ENCODE measurements at regions not wholly inside any gene's neighbourhood (a gene's known extent, or its start where the extent isn't known, plus 50 kb on each side); places are given as distances from the start of the nearest gene placed in this dataset.

DNA sequence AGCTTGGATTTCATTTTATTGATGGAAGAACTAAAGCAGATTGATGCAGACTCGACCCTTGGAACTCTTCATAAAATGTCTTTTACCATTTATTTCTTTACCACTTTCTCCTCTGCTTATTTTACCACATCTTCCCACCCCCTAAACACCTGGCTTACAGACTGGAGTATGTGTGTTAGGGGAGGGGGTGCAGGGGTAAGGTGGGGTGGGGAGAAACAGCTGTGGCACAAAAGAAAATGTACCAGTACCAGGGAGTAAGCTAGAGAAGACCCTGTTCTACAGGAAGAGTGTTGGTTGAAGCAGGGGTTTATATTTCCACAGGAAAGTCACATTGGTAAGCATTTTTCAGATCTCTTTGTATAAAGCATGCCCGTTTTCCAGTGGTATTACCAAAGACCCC is 312.7 kb upstream of the MTNR1B start:
- Histone ChIP-seq H3K36me3 (ENCODE audit: control insufficient read depth, insufficient read depth, low read length) (no peaks in the 10 kb centered on the region), H3K4me3 (ENCODE audit: low read length) (no peak overlapping the region), H3K27ac (ENCODE audit: low read length) (no peak overlapping the region), H3K4me1 (ENCODE audit: control insufficient read depth, insufficient read depth, low read length) (no peaks in the 10 kb centered on the region), H3K27me3 (ENCODE audit: control insufficient read depth, insufficient read depth, low read length) (no peaks in the 10 kb centered on the region), H3K9me3 (ENCODE audit: control insufficient read depth, insufficient read depth, low read length) (no peaks in the 10 kb centered on the region)
- Mint-ChIP-seq H3K36me3 (no peaks in the 10 kb centered on the region), H3K9me3 (peaks cover 6 to 9% of the 10 kb centered on the region in 2 donors), H3K4me3 (no peak overlapping the region), H3K4me1 (no peaks in the 10 kb centered on the region), H3K27me3 (ENCODE audit: low read depth in 2 of 2) (no peaks in the 10 kb centered on the region), H3K27ac (no peak overlapping the region)
- ATAC-seq = no peak
- WGBS (ENCODE audit: insufficient coverage) = 38% methylated on average over 1 of the region's 2 CpGs
- no peak for DNase-seq
- TF ChIP-seq, protein P1, sequence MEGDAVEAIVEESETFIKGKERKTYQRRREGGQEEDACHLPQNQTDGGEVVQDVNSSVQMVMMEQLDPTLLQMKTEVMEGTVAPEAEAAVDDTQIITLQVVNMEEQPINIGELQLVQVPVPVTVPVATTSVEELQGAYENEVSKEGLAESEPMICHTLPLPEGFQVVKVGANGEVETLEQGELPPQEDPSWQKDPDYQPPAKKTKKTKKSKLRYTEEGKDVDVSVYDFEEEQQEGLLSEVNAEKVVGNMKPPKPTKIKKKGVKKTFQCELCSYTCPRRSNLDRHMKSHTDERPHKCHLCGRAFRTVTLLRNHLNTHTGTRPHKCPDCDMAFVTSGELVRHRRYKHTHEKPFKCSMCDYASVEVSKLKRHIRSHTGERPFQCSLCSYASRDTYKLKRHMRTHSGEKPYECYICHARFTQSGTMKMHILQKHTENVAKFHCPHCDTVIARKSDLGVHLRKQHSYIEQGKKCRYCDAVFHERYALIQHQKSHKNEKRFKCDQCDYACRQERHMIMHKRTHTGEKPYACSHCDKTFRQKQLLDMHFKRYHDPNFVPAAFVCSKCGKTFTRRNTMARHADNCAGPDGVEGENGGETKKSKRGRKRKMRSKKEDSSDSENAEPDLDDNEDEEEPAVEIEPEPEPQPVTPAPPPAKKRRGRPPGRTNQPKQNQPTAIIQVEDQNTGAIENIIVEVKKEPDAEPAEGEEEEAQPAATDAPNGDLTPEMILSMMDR (IDR thresholded peaks at IDR 0.05) = no peak
- intact Hi-C loops (cut with micrococcal nuclease) = no loop called here

DNA sequence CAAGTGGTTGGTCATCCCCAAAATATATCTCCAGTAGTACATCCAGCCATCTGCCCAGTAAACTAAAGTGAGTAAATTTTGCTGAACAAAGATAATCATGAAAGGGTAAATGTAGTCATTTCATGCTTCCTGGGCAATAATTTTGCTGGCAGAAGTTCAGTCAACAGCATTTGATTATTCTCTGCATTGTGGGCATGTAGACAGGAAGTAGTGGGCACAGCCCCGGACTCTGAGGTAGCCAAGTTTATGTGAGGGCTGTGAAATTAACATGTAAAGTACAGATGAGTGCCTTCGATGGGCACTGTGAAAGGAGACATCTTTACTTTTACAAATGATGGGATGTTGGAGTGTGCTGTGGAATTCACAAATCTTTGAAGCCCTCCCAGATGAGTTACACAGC is 312.2 kb upstream of the MTNR1B start:
- intact Hi-C loops (cut with micrococcal nuclease) = no loop called here
- H3K36me3 ChIP-seq (ENCODE audit: control insufficient read depth, insufficient read depth, low read length) = no peaks in the 10 kb centered on the region
- no peaks in the 10 kb centered on the region for H3K27me3 Mint-ChIP-seq (ENCODE audit: low read depth in 2 of 2)
- TF ChIP-seq, protein P1 (IDR thresholded peaks at IDR 0.05) = no peak
- no peak overlapping the region for H3K27ac Mint-ChIP-seq
- no peaks in the 10 kb centered on the region for H3K4me1 Mint-ChIP-seq
- H3K36me3 Mint-ChIP-seq = no peaks in the 10 kb centered on the region
- no peaks in the 10 kb centered on the region for H3K9me3 ChIP-seq (ENCODE audit: control insufficient read depth, insufficient read depth, low read length)
- H3K27ac ChIP-seq (ENCODE audit: low read length) = no peak overlapping the region
- no peak overlapping the region for H3K4me3 ChIP-seq (ENCODE audit: low read length)
- DNase-seq (no peak), ATAC-seq (no peak)
- H3K9me3 Mint-ChIP-seq = peaks cover 6 to 9% of the 10 kb centered on the region in 2 donors
- no peaks in the 10 kb centered on the region for H3K27me3 ChIP-seq (ENCODE audit: control insufficient read depth, insufficient read depth, low read length)
- 21% methylated on average over 2 of the region's 2 CpGs for WGBS (ENCODE audit: insufficient coverage)
- no peak overlapping the region for H3K4me3 Mint-ChIP-seq
- no peaks in the 10 kb centered on the region for H3K4me1 ChIP-seq (ENCODE audit: control insufficient read depth, insufficient read depth, low read length)

DNA sequence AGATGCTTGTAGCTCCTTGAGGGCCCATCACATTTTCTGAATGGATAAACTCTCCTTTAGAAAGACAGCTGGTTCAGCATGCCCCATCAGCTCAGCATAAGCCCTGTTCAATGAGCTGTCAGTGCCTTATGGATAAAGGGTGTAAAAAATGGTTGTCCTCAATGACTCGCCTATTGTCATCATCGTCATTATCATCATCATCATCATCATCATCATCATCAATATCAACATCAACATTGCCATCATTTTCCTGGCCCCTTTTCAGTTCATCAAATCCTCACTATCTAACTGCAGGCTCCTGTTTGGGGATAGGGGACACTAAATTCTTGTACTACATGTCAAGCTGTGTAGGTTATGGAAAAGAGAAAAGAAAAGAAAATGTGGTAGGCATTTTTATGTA is 310.7 kb upstream of the MTNR1B start:
- Histone ChIP-seq H3K27ac (ENCODE audit: low read length) (no peak overlapping the region), H3K4me3 (ENCODE audit: low read length) (no peak overlapping the region), H3K4me1 (ENCODE audit: control insufficient read depth, insufficient read depth, low read length) (no peaks in the 10 kb centered on the region), H3K36me3 (ENCODE audit: control insufficient read depth, insufficient read depth, low read length) (no peaks in the 10 kb centered on the region), H3K27me3 (ENCODE audit: control insufficient read depth, insufficient read depth, low read length) (no peaks in the 10 kb centered on the region), H3K9me3 (ENCODE audit: control insufficient read depth, insufficient read depth, low read length) (no peaks in the 10 kb centered on the region)
- ATAC-seq (no peak), DNase-seq (no peak)
- H3K27me3 Mint-ChIP-seq (ENCODE audit: low read depth in 2 of 2) = no peaks in the 10 kb centered on the region
- no peak overlapping the region for H3K27ac Mint-ChIP-seq
- H3K4me1 Mint-ChIP-seq = no peaks in the 10 kb centered on the region
- no peak overlapping the region for H3K4me3 Mint-ChIP-seq
- WGBS (ENCODE audit: insufficient coverage) = 75% methylated on average over 2 of the region's 2 CpGs
- intact Hi-C loops (cut with micrococcal nuclease) = no loop called here
- H3K9me3 Mint-ChIP-seq = peaks cover 6 to 12% of the 10 kb centered on the region in 2 donors
- H3K36me3 Mint-ChIP-seq = no peaks in the 10 kb centered on the region
- TF ChIP-seq, protein P1 (IDR thresholded peaks at IDR 0.05) = no peak

DNA sequence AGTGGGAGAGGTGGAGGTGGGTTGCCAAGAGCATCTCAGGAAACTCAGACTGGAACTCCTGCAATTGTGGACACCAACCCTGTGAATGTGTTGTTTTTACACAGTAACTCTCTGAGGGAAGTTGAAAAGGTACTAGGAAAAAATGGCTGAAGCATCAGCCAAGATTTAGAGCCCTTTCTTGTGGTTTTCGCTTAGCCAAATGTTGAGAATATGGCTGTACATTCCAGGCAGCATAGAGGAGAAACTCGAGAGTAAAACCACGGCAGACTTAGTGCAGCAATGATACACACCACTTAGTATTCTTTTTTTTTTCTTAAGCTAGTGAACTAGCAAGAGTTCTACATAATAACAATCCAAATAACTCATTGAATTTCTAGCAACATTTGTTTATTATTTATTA is 309.7 kb upstream of the MTNR1B start:
- H3K36me3 ChIP-seq (ENCODE audit: control insufficient read depth, insufficient read depth, low read length) = no peaks in the 10 kb centered on the region
- H3K4me3 ChIP-seq (ENCODE audit: low read length) = no peak overlapping the region
- intact Hi-C loops (cut with micrococcal nuclease) = no loop called here
- no peaks in the 10 kb centered on the region for H3K9me3 ChIP-seq (ENCODE audit: control insufficient read depth, insufficient read depth, low read length)
- H3K27ac Mint-ChIP-seq = no peak overlapping the region
- H3K27me3 ChIP-seq (ENCODE audit: control insufficient read depth, insufficient read depth, low read length) = no peaks in the 10 kb centered on the region
- H3K36me3 Mint-ChIP-seq = no peaks in the 10 kb centered on the region
- no peak for ATAC-seq
- H3K27me3 Mint-ChIP-seq (ENCODE audit: low read depth in 2 of 2) = no peaks in the 10 kb centered on the region
- no peak overlapping the region for H3K4me3 Mint-ChIP-seq
- H3K27ac ChIP-seq (ENCODE audit: low read length) = no peak overlapping the region
- TF ChIP-seq, protein P1 (IDR thresholded peaks at IDR 0.05) = no peak
- WGBS (ENCODE audit: insufficient coverage) = 50% methylated on average over 3 of the region's 3 CpGs
- DNase-seq = no peak
- no peaks in the 10 kb centered on the region for H3K4me1 Mint-ChIP-seq
- no peaks in the 10 kb centered on the region for H3K4me1 ChIP-seq (ENCODE audit: control insufficient read depth, insufficient read depth, low read length)
- H3K9me3 Mint-ChIP-seq = peaks cover 8 to 14% of the 10 kb centered on the region in 2 donors
